PC-3 (cell line): ENCODE measurements at regions not wholly inside any gene's neighbourhood (a gene's known extent, or its start where the extent isn't known, plus 50 kb on each side); places are given as distances from the start of the nearest gene placed in this dataset.

Experiments
- ATAC-seq: fragments of 200-7000 bp; cut with Tn5 transposase; 2 replicates; pipeline ENCODE4 v1.9.1; 2020; ENCODE audit warnings: mild to moderate bottlenecking, moderate library complexity
- BruUV-seq: library from RNA; stranded (reverse); fragments of 400-500 nt; replicated peaks from 2 replicates; lab custom pipeline; 2021; lab: Mats Ljungman, UMichigan
- CTCF ChIA-PET: fragments of 300-600 bp; sonication (Branson Sonifier 250); formaldehyde crosslinking; loops from one replicate; lab custom pipeline; 2022; ENCODE audit warnings: antibody characterized with exemption; lab: Charles Lee
- POLR2A ChIA-PET: fragments of 300-600 bp; sonication (Branson Sonifier 250); formaldehyde crosslinking; loops from one replicate; lab custom pipeline; 2022; ENCODE audit warnings: antibody characterized with exemption; ENCODE audit not compliant: unreplicated experiment; lab: Charles Lee
- DNase-seq: peaks from one replicate; pipeline ENCODE4 v3.0.0-alpha.2; 2015
- H2AFZ ChIP-seq: fragments of 300-600 bp; sonication (generic); 2 replicates; pipeline ENCODE4 v1.6.0; 2016; ENCODE audit warnings: antibody characterized with exemption, low read length
- H3F3A ChIP-seq: fragments of 300-600 bp; sonication (generic); one replicate; pipeline ENCODE4 v1.6.0; 2017; ENCODE audit warnings: antibody characterized with exemption, low read length, control low read depth, mild to moderate bottlenecking; ENCODE audit not compliant: unreplicated experiment
- H3K27ac ChIP-seq: fragments of 300-600 bp; sonication (generic); 2 replicates; pipeline ENCODE4 v1.5.1; 2016; ENCODE audit warnings: mild to moderate bottlenecking, low read length
- H3K27me3 ChIP-seq: fragments of 300-600 bp; sonication (generic); 2 replicates; pipeline ENCODE4 v1.6.1; 2016; ENCODE audit warnings: low read length, mixed read lengths
- H3K36me3 ChIP-seq: fragments of 300-600 bp; sonication (generic); 2 replicates; pipeline ENCODE4 v1.6.1; 2016; ENCODE audit warnings: low read depth, mixed run types, low read length, mixed read lengths
- H3K4me1 ChIP-seq: fragments of 300-600 bp; sonication (generic); 2 replicates; pipeline ENCODE4 v1.5.1; 2016; ENCODE audit warnings: low read length; ENCODE audit not compliant: insufficient read depth
- H3K4me2 ChIP-seq: fragments of 300-600 bp; sonication (generic); 2 replicates; pipeline ENCODE4 v1.6.0; 2016; ENCODE audit warnings: low read length
- H3K4me3 ChIP-seq: fragments of 300-600 bp; sonication (generic); 2 replicates; pipeline ENCODE4 v1.5.1; 2016; ENCODE audit warnings: mild to moderate bottlenecking, low read length, mixed read lengths
- H3K79me2 ChIP-seq: fragments of 300-600 bp; sonication (generic); 2 replicates; pipeline ENCODE4 v1.6.1; 2017; ENCODE audit warnings: low read length, mixed read lengths
- H3K9ac ChIP-seq: fragments of 300-600 bp; sonication (generic); 2 replicates; pipeline ENCODE4 v1.6.0; 2016; ENCODE audit warnings: mild to moderate bottlenecking, low read length
- H3K9me2 ChIP-seq: fragments of 300-600 bp; sonication (generic); replicated peaks from 2 replicates; pipeline ENCODE4 v1.6.1; 2016; ENCODE audit warnings: mixed run types, low read length, mixed read lengths
- H3K9me3 ChIP-seq: fragments of 300-600 bp; sonication (generic); 2 replicates; pipeline ENCODE4 v1.6.1; 2016; ENCODE audit warnings: low read length, mixed read lengths
- H4K20me1 ChIP-seq: fragments of 300-600 bp; sonication (generic); 2 replicates; pipeline ENCODE4 v1.6.1; 2016; ENCODE audit warnings: low read length, mixed read lengths
- EZH2 ChIP-seq: fragments of 300-600 bp; sonication (generic); IDR thresholded peaks from one replicate; pipeline ENCODE4 v1.6.1; 2017; ENCODE audit warnings: antibody characterized with exemption, mild to moderate bottlenecking, low read length; ENCODE audit not compliant: unreplicated experiment
- EZH2phosphoT487 ChIP-seq: fragments of 300-600 bp; sonication (generic); IDR thresholded peaks from 2 replicates; pipeline ENCODE4 v1.6.1; 2018; ENCODE audit warnings: mild to moderate bottlenecking, antibody characterized with exemption, low read length, borderline replicate concordance
- intact Hi-C: fragments of 100-400 bp; cut with micrococcal nuclease; formaldehyde crosslinking; loops from 2 replicates; pipeline ENCODE4 v1.9.0; 2023
- TF ChIP-seq, protein P1 (sequence below): fragments of 300-600 bp; sonication (generic); conservative IDR thresholded peaks from 2 replicates; pipeline ENCODE4 v1.5.1; 2017; ENCODE audit warnings: antibody characterized with exemption, low read depth, mild to moderate bottlenecking, low read length

DNA sequence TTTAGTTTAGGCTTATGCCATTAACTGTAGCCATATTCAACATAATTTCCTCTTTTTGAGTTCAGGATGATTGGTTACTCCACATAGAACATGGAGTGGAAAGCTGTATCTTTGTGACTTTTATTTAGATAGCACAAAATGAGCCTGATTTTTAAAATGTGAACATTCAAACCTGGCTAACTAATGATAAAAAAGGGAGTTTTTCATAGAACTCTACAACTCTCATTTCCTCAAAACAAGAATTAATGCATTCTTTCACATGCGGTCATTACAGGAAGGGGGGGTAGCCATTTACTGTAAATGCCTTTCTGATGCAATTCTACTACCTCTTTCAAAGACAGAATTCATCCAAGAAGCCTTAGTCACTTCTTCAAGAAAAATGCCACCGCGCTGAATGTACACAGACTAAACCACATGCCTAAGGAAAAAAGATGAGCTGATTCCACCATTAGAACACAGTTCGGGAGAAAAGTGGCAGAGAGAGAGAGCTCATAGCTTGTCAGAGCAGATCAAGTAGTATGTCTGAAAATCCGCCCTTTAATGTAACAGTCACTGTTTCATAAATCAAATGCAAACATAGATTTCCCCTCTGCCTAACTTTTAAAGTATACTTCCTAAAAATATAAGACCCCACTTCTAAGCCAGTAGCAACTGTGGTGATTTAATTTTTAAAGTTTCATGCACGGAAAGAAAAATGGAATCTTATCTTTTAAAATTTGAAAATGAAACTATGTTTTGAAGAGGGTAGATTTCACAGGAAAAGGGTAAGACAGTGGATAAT lies 226.4 kb upstream of the KLF14 start:
- peak overlapping the region; percentile 15; the same call in 1 of the 2 replicates for H2AFZ ChIP-seq
- ATAC-seq (peak; percentile 91), DNase-seq (peak; percentile 95)
- peaks cover 5% of the 10 kb centered on the region for H3F3A ChIP-seq
- H4K20me1 ChIP-seq, result no peaks in the 10 kb centered on the region
- H3K9me2 ChIP-seq, result no peaks in the 10 kb centered on the region
- peak overlapping the region; percentile 36 for H3K4me3 ChIP-seq
- H3K79me2 ChIP-seq, result no peaks in the 10 kb centered on the region
- peak overlapping the region; percentile 89 for H3K27ac ChIP-seq
- TSS peak; percentile 98 for BruUV-seq
- CTCF ChIA-PET, result interaction anchor here (0.5 to 1.1 kb wide), 3 partner anchors 19 to 85 kb away, joined by 3 to 5 read pairs (median 3); no protein-coding TSS in a partner anchor
- peaks cover 19% of the 10 kb centered on the region for H3K4me1 ChIP-seq
- no peaks in the 10 kb centered on the region for H3K9me3 ChIP-seq
- H3K4me2 ChIP-seq, result peak overlapping the region; percentile 75
- intact Hi-C loops, result loop anchor here (2.0 kb wide), 1 partner anchor 48 kb away; no protein-coding TSS in a partner anchor
- POLR2A ChIA-PET, result interaction anchor here (0.6 to 1.1 kb wide), 4 partner anchors 16 to 382 kb away, joined by 3 to 9 read pairs (median 4); no protein-coding TSS in a partner anchor
- H3K9ac ChIP-seq, result peak overlapping the region; percentile 51
- H3K27me3 ChIP-seq, result no peaks in the 10 kb centered on the region
- TF ChIP-seq EZH2 (no peak), EZH2phosphoT487 (no peak)
- TF ChIP-seq, protein P1, sequence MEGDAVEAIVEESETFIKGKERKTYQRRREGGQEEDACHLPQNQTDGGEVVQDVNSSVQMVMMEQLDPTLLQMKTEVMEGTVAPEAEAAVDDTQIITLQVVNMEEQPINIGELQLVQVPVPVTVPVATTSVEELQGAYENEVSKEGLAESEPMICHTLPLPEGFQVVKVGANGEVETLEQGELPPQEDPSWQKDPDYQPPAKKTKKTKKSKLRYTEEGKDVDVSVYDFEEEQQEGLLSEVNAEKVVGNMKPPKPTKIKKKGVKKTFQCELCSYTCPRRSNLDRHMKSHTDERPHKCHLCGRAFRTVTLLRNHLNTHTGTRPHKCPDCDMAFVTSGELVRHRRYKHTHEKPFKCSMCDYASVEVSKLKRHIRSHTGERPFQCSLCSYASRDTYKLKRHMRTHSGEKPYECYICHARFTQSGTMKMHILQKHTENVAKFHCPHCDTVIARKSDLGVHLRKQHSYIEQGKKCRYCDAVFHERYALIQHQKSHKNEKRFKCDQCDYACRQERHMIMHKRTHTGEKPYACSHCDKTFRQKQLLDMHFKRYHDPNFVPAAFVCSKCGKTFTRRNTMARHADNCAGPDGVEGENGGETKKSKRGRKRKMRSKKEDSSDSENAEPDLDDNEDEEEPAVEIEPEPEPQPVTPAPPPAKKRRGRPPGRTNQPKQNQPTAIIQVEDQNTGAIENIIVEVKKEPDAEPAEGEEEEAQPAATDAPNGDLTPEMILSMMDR, result peak; percentile 11; the same call in 1 of the 2 replicates
- peaks cover 7% of the 10 kb centered on the region; the same call in 1 of the 2 replicates for H3K36me3 ChIP-seq

DNA sequence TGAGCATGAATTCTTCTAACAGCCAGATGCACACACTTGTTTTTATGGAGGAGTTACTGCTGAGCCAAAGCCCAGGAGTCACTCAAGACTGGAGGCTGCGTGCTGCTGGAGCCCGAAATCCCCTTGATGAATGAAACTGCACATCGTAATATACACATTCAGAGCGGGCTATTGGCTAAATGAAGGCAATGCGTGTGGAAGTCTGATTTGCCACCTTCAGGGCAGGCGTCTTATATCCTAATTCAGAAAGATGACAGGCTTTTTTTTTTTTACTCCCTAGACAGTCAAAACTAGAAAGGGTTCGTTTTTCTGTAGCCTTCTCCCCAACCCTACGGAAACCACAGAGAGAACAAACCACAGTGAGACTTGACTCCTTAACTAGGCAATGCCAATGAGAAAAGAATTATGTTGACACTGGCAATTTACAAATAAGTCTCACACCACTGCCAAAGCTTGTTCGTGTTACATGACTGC lies 227.2 kb upstream of the KLF14 start:
- peak; percentile 16 for ATAC-seq

More for the DNA sequence above, 227.2 kb upstream of the KLF14 start:
- ChIA-PET CTCF (interaction anchor here (0.5 to 1.1 kb wide), 3 partner anchors 19 to 86 kb away, joined by 3 to 5 read pairs (median 3); no protein-coding TSS in a partner anchor), POLR2A (interaction anchor here (0.6 to 1.1 kb wide), 2 partner anchors 17 to 381 kb away, joined by 3 to 5 read pairs; no protein-coding TSS in a partner anchor)
- Histone ChIP-seq H3K4me2 (peak overlapping the region; percentile 75), H3K36me3 (peaks cover 7% of the 10 kb centered on the region), H3K4me3 (peak overlapping the region; percentile 36; the same call in 1 of the 2 replicates), H3K9ac (peak overlapping the region; percentile 51), H4K20me1 (no peaks in the 10 kb centered on the region), H3K4me1 (peaks cover 19% of the 10 kb centered on the region), H3K27me3 (no peaks in the 10 kb centered on the region), H3K9me2 (no peaks in the 10 kb centered on the region), H3F3A (peaks cover 5% of the 10 kb centered on the region), H3K27ac (peak overlapping the region; percentile 89), H2AFZ (no peak overlapping the region), H3K79me2 (no peaks in the 10 kb centered on the region), H3K9me3 (no peaks in the 10 kb centered on the region)
- BruUV-seq, result no TSS peak
- no peak for DNase-seq
- TF ChIP-seq EZH2 (no peak), EZH2phosphoT487 (no peak)
- TF ChIP-seq, protein P1, result no peak
- intact Hi-C loops, result loop anchor here (2.0 kb wide), 1 partner anchor 48 kb away; no protein-coding TSS in a partner anchor
